Erythroblast (primary cell): ENCODE measurements at regions not wholly inside any gene's neighbourhood (a gene's known extent, or its start where the extent isn't known, plus 50 kb on each side); places are given as distances from the start of the nearest gene placed in this dataset.

Source experiments
- GATA1 ChIP-seq: IDR thresholded peaks from 2 replicates; pipeline ENCODE4 v1.6.1; 2011; ENCODE audit warnings: low read depth, mild to moderate bottlenecking, control low read depth, low read length, moderate library complexity
- POLR2A ChIP-seq: IDR thresholded peaks from 2 replicates; pipeline ENCODE4 v1.6.1; 2011; ENCODE audit warnings: mild to moderate bottlenecking, low read length

DNA sequence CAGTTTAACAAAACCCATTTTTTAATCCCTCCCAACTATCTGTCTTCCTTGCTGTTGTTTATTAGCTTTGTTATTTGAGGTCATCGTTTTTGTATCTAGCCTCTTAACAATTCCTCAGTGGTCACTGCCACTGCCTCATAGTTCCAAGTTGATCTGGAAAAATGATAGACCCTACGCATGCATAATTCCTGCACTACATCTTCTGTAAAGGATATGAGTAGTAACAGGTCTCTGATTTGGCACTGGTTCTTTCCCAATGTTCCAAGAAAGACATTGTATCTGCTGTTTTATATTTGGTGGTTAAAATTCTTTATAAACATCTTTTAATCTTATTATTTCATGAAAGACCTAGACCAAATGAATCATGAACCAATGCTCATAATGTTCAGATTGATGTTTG, 166.6 kb downstream of the ZNF330 start:
- TF ChIP-seq POLR2A, result no peak
- no peak for TF ChIP-seq GATA1
